ENCODE measurements at regions not wholly inside any gene's neighbourhood (a gene's known extent, or its start where the extent isn't known, plus 50 kb on each side); places are given as distances from the start of the nearest gene placed in this dataset.

- TF ChIP-seq CTCF (IDR thresholded peaks at IDR 0.05), result no peak
- TF ChIP-seq POLR2A (IDR thresholded peaks at IDR 0.05), result no peak
These were observed 103.1 kb upstream of the SMLR1 start for GRCh38 chr6:130724089-130724488.

Measured in gastroesophageal sphincter (tissue), 3 donors.